AG09319 (cell line): ENCODE measurements at regions not wholly inside any gene's neighbourhood (a gene's known extent, or its start where the extent isn't known, plus 50 kb on each side); places are given as distances from the start of the nearest gene placed in this dataset.

Experiments used
- DNase-seq: peaks from one replicate; pipeline ENCODE4 v3.0.0-alpha.2; 2010; ENCODE audit warnings: low read depth; ENCODE audit errors: extremely low read depth
- CTCF ChIP-seq: IDR thresholded peaks from 2 replicates; pipeline ENCODE4 v1.5.1; 2011; ENCODE audit warnings: low read depth, mild to moderate bottlenecking, inconsistent platforms, low read length, moderate library complexity

- DNase-seq = no peak
- TF ChIP-seq CTCF = no peak
These were observed 65.5 kb upstream of the PRL start for GRCh38 chr6:22362361-22362760.

GRCh38 chr6:22363166-22363713 lies 66.4 kb upstream of the PRL start:
- no peak for DNase-seq
- TF ChIP-seq CTCF = no peak

- no peak for TF ChIP-seq CTCF
- no peak for DNase-seq
These were observed 66.9 kb upstream of the PRL start for GRCh38 chr6:22363714-22364239.

- TF ChIP-seq CTCF = no peak
- DNase-seq = no peak
These were observed 67.5 kb upstream of the PRL start for GRCh38 chr6:22364306-22364705.

- DNase-seq = peak; percentile 34
- TF ChIP-seq CTCF = no peak
These were observed 69.4 kb upstream of the PRL start for GRCh38 chr6:22366214-22366613.

GRCh38 chr6:22367346-22367745 lies 70.5 kb upstream of the PRL start:
- no peak for DNase-seq
- no peak for TF ChIP-seq CTCF

GRCh38 chr6:22368794-22369193 lies 72.0 kb upstream of the PRL start:
- no peak for DNase-seq
- TF ChIP-seq CTCF = no peak
